ENCODE measurements at regions not wholly inside any gene's neighbourhood (a gene's known extent, or its start where the extent isn't known, plus 50 kb on each side); places are given as distances from the start of the nearest gene placed in this dataset.

DNA sequence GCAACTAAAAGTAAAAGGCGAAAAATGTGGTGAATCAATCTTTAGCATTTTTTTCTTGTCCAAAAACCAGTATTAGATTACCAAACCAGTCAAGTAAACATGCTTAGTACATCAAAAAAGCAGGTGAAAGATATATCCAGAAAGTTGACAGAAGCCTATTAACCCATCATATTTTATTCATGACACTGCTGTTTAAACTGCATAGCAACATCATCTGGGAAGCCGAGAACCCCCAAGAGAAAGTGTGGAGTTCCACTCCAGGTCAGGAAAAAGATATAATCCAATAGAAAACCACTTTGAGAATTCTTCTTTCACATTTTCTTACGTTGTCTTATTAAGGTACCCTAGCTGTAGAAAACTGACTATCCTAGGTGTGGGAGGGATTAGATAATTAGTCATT is 466.8 kb upstream of the CDH8 start:
- H3K27ac ChIP-seq = no peak overlapping the region
- TF ChIP-seq ZFX (IDR thresholded peaks at IDR 0.05) = no peak
- TF ChIP-seq, protein P1, sequence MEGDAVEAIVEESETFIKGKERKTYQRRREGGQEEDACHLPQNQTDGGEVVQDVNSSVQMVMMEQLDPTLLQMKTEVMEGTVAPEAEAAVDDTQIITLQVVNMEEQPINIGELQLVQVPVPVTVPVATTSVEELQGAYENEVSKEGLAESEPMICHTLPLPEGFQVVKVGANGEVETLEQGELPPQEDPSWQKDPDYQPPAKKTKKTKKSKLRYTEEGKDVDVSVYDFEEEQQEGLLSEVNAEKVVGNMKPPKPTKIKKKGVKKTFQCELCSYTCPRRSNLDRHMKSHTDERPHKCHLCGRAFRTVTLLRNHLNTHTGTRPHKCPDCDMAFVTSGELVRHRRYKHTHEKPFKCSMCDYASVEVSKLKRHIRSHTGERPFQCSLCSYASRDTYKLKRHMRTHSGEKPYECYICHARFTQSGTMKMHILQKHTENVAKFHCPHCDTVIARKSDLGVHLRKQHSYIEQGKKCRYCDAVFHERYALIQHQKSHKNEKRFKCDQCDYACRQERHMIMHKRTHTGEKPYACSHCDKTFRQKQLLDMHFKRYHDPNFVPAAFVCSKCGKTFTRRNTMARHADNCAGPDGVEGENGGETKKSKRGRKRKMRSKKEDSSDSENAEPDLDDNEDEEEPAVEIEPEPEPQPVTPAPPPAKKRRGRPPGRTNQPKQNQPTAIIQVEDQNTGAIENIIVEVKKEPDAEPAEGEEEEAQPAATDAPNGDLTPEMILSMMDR (conservative IDR thresholded peaks at IDR 0.05) = no peak

DNA sequence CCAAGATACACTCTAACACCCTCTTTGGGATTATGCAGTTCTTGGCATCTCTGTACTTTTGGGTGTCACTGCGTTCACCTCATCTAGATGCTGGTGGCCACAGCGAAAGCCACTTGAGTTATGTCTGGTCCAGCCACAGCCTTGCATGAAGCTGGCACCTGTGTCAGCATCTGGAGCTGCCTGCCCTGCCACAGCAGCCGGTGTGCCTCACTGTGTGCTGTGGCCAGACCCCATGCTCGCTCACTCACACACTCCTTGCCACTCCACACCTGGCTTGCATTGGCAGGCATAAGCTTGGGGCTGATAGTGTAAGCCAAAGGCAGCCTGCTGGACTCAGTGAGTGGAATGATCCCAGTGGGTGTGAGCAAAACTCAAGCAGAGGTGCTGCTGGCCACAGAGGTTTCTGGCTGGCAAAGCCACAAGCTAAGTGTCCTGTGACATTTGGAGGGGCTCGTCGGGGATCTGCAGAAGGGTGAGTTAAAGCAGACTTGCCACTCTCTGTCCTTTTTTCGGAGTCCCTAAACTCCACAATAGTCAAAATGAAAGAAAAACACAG is 442.7 kb upstream of the CDH8 start:
- TF ChIP-seq, protein P1 (conservative IDR thresholded peaks at IDR 0.05) = no peak
- no peak for TF ChIP-seq ZFX (IDR thresholded peaks at IDR 0.05)
- H3K27ac ChIP-seq = no peak overlapping the region

DNA sequence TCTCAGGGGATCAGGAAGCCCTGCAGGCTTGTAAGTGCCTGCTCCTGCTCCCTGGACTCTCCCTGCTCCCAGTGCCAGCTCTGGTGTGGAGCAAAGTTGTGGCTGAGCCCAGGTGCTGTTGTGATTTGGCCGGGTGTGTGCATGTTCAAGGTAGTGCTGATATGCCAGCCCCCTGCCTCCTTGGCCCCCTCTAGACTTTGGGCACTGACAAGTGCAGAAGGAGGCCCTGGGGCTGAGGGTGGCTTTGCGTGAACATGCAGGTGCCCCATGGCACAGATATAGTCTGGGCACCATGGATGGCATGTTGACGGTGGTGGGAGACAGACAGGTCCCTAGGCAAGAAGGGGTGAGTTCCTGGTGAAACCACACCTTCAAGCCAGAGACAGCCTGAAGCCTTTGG is 441.6 kb upstream of the CDH8 start:
- TF ChIP-seq ZFX (IDR thresholded peaks at IDR 0.05) = no peak
- TF ChIP-seq, protein P1 (conservative IDR thresholded peaks at IDR 0.05) = no peak
- H3K27ac ChIP-seq = no peak overlapping the region

- no peak overlapping the region for H3K27ac ChIP-seq
- TF ChIP-seq ZFX (IDR thresholded peaks at IDR 0.05) = no peak
- TF ChIP-seq, protein P1 (conservative IDR thresholded peaks at IDR 0.05) = no peak
Observed at GRCh38 chr16:62475573-62475972, 439.3 kb upstream of the CDH8 start.

- TF ChIP-seq, protein P1 (conservative IDR thresholded peaks at IDR 0.05) = no peak
- no peak for TF ChIP-seq ZFX (IDR thresholded peaks at IDR 0.05)
- no peak overlapping the region for H3K27ac ChIP-seq
Observed at GRCh38 chr16:62462971-62463370, 426.7 kb upstream of the CDH8 start.

- no peak for TF ChIP-seq ZFX (IDR thresholded peaks at IDR 0.05)
- TF ChIP-seq, protein P1 (conservative IDR thresholded peaks at IDR 0.05) = no peak
- no peak overlapping the region for H3K27ac ChIP-seq
Observed at GRCh38 chr16:62450291-62450690, 414.1 kb upstream of the CDH8 start.

DNA sequence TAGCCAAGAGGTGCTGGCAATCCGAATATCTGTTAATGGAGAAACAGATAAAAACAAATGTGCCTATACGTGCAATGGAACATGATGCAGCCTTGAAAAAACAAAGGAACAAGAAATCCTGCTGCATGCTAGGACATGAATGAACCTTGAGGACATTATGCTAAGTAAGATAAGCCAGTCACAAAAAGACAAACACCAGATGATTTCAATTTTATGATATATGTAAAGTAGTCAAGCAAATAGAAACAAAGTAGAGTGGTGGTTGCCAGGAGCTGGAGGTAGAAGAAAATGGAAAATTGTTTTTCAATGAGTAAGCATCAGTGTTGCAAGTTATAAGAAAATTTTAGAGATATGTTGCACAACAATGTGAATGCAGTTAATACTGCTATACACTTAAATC is 409.7 kb upstream of the CDH8 start:
- TF ChIP-seq, protein P1 (conservative IDR thresholded peaks at IDR 0.05) = no peak
- TF ChIP-seq ZFX (IDR thresholded peaks at IDR 0.05) = no peak
- no peak overlapping the region for H3K27ac ChIP-seq

Data from C4-2B (cell line).